Osteocyte (in vitro differentiated cells): ENCODE measurements at regions not wholly inside any gene's neighbourhood (a gene's known extent, or its start where the extent isn't known, plus 50 kb on each side); places are given as distances from the start of the nearest gene placed in this dataset.

Source experiments
- DNase-seq: peaks from one replicate; pipeline ENCODE4 v3.0.0; 2021; ENCODE audit warnings: mixed read lengths; ENCODE audit not compliant: unreplicated experiment; ENCODE audit errors: extremely low spot score
- H3K27ac Mint-ChIP-seq: one replicate; pipeline ENCODE4 v1.8.0; 2021; ENCODE audit warnings: mild to moderate bottlenecking, mixed read lengths; ENCODE audit not compliant: unreplicated experiment
- H3K27me3 Mint-ChIP-seq: one replicate; pipeline ENCODE4 v1.8.0; 2021; ENCODE audit warnings: mixed read lengths; ENCODE audit not compliant: unreplicated experiment
- H3K36me3 Mint-ChIP-seq: one replicate; pipeline ENCODE4 v1.8.0; 2021; ENCODE audit warnings: mixed read lengths; ENCODE audit not compliant: unreplicated experiment
- H3K4me1 Mint-ChIP-seq: one replicate; pipeline ENCODE4 v1.8.0; 2021; ENCODE audit warnings: mixed read lengths; ENCODE audit not compliant: unreplicated experiment
- H3K4me3 Mint-ChIP-seq: one replicate; pipeline ENCODE4 v1.8.0; 2021; ENCODE audit warnings: mild to moderate bottlenecking, moderate library complexity, mixed read lengths; ENCODE audit not compliant: unreplicated experiment
- H3K9me3 Mint-ChIP-seq: one replicate; pipeline ENCODE4 v1.8.0; 2021; ENCODE audit warnings: mixed read lengths; ENCODE audit not compliant: unreplicated experiment
- CTCF ChIP-seq: fragments of 200-600 bp; sonication (generic); IDR thresholded peaks from 2 replicates; pipeline ENCODE4 v1.5.0; 2021; ENCODE audit warnings: antibody characterized with exemption, mild to moderate bottlenecking, moderate library complexity

GRCh38 chr11:115005663-115006062 is 327.3 kb downstream of the NXPE2 start:
- TF ChIP-seq CTCF = no peak
- no peak for DNase-seq
- Mint-ChIP-seq H3K9me3 (no peaks in the 10 kb centered on the region), H3K4me3 (no peak overlapping the region), H3K4me1 (no peaks in the 10 kb centered on the region), H3K27ac (no peak overlapping the region), H3K36me3 (no peaks in the 10 kb centered on the region), H3K27me3 (no peaks in the 10 kb centered on the region)

- DNase-seq = no peak
- TF ChIP-seq CTCF = no peak
- Mint-ChIP-seq H3K27ac (no peak overlapping the region), H3K4me3 (no peak overlapping the region), H3K36me3 (no peaks in the 10 kb centered on the region), H3K27me3 (no peaks in the 10 kb centered on the region), H3K9me3 (no peaks in the 10 kb centered on the region), H3K4me1 (no peaks in the 10 kb centered on the region)
Observed at GRCh38 chr11:115007851-115008250, 329.5 kb downstream of the NXPE2 start.

DNA sequence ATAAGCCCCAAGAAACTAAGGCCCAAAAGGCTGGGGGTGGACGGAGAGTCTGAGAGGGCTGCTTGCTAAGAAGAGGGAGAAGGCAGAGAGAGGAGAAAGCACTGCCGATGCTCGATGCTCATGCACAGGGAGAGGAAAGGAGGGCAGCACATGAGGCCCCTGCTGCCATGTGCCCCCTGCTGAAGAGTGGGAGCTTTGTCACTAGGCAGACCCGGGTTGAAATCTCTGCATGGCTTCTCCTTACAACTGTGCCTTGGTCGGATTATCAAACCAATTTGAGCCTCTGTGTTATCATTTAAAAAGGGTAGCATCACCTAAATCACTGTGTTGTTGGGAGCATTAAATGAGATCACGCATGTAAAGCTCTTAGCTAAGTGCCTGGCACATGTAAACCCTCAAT is 330.5 kb downstream of the NXPE2 start:
- DNase-seq = no peak
- no peak overlapping the region for H3K27ac Mint-ChIP-seq
- H3K4me3 Mint-ChIP-seq = no peak overlapping the region
- H3K4me1 Mint-ChIP-seq = no peaks in the 10 kb centered on the region
- H3K36me3 Mint-ChIP-seq = no peaks in the 10 kb centered on the region
- no peaks in the 10 kb centered on the region for H3K27me3 Mint-ChIP-seq
- TF ChIP-seq CTCF = no peak
- peaks cover 4% of the 10 kb centered on the region for H3K9me3 Mint-ChIP-seq

GRCh38 chr11:115017529-115017928 is 339.2 kb downstream of the NXPE2 start:
- Mint-ChIP-seq H3K27me3 (no peaks in the 10 kb centered on the region), H3K36me3 (no peaks in the 10 kb centered on the region), H3K4me1 (no peaks in the 10 kb centered on the region), H3K9me3 (peaks cover 39% of the 10 kb centered on the region), H3K4me3 (no peak overlapping the region), H3K27ac (no peak overlapping the region)
- TF ChIP-seq CTCF = no peak
- DNase-seq = no peak

- Mint-ChIP-seq H3K27ac (no peak overlapping the region), H3K4me3 (no peak overlapping the region), H3K4me1 (no peaks in the 10 kb centered on the region), H3K27me3 (peaks cover 5% of the 10 kb centered on the region), H3K36me3 (no peaks in the 10 kb centered on the region), H3K9me3 (no peaks in the 10 kb centered on the region)
- no peak for TF ChIP-seq CTCF
- no peak for DNase-seq
Observed at GRCh38 chr11:115030166-115030565, 351.8 kb downstream of the NXPE2 start.
